PFSK-1 (cell line): ENCODE measurements at regions not wholly inside any gene's neighbourhood (a gene's known extent, or its start where the extent isn't known, plus 50 kb on each side); places are given as distances from the start of the nearest gene placed in this dataset.

Source experiments
- FOXP2 ChIP-seq: optimal IDR thresholded peaks from 2 replicates; pipeline ENCODE3; 2011; ENCODE audit warnings: borderline replicate concordance, control low read depth, inconsistent platforms; ENCODE audit not compliant: insufficient read depth; ENCODE audit errors: extremely low read length, extremely low read depth
- POLR2AphosphoS5 ChIP-seq: IDR thresholded peaks from 2 replicates; pipeline ENCODE4 v1.6.1; 2012; ENCODE audit warnings: low read depth, mild to moderate bottlenecking, control low read depth, low read length, moderate library complexity
- REST ChIP-seq, 2 experiments: IDR thresholded peaks; 2 replicates each; pipeline versions ENCODE4 v1.6.1 to v1.8.0; 2011 to 2012; ENCODE audit warnings: low read depth in 2 of 2, low read length in 2 of 2, control low read depth in 1 of 2, inconsistent platforms in 1 of 2, mild to moderate bottlenecking in 1 of 2, moderate library complexity in 1 of 2; ENCODE audit not compliant: insufficient read depth in 1 of 2

GRCh38 chr5:30994902-30995301 lies 198.6 kb upstream of the CDH6 start:
- TF ChIP-seq POLR2AphosphoS5 (no peak), REST (IDR thresholded peaks at IDR 0.05; ENCODE audit: insufficient read depth in 1 of 2, low read depth in 2 of 2, low read length in 2 of 2) (no peak), FOXP2 (no peak)
